Esophagus squamous epithelium (tissue), 4 donors: ENCODE measurements at regions not wholly inside any gene's neighbourhood (a gene's known extent, or its start where the extent isn't known, plus 50 kb on each side); places are given as distances from the start of the nearest gene placed in this dataset.

Experiments used
- POLR2A ChIP-seq, 4 donors: fragments of 450-650 bp; IDR thresholded peaks; one replicate each; pipeline ENCODE4 v1.6.1; 2017; ENCODE audit warnings: antibody characterized with exemption in 4 of 4, mild to moderate bottlenecking in 4 of 4, moderate library complexity in 3 of 4
- TF ChIP-seq, protein P1 (sequence below), 6 experiments: fragments of 450-650 bp in 4 of 6; fragments of 200-600 bp in 2 of 6; sonication (generic) in 2 of 6; IDR thresholded peaks; one replicate each; pipeline ENCODE4 v1.5.1; 2016 to 2019; ENCODE audit warnings: antibody characterized with exemption in 6 of 6, mild to moderate bottlenecking in 4 of 6, moderate library complexity in 4 of 6

DNA sequence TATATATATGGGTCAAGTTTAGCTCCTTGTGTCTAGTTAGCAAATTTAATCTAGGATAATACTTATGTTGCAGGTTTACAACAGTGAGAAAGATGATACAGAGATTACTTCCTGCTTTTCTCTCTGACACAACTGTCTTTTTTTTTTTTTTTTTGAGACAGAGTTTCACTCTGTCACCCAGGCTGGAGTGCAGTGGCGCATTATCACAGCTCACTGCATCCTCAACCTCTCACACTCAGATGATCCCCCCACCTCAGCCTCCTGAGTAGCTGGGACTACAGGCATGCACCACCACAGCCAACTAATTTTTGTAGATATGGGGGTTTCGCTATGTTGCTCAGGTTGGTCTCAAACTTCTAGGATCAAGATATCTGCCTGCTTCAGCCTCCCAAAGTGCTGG lies 706.9 kb upstream of the SOX9 start:
- TF ChIP-seq, protein P1, sequence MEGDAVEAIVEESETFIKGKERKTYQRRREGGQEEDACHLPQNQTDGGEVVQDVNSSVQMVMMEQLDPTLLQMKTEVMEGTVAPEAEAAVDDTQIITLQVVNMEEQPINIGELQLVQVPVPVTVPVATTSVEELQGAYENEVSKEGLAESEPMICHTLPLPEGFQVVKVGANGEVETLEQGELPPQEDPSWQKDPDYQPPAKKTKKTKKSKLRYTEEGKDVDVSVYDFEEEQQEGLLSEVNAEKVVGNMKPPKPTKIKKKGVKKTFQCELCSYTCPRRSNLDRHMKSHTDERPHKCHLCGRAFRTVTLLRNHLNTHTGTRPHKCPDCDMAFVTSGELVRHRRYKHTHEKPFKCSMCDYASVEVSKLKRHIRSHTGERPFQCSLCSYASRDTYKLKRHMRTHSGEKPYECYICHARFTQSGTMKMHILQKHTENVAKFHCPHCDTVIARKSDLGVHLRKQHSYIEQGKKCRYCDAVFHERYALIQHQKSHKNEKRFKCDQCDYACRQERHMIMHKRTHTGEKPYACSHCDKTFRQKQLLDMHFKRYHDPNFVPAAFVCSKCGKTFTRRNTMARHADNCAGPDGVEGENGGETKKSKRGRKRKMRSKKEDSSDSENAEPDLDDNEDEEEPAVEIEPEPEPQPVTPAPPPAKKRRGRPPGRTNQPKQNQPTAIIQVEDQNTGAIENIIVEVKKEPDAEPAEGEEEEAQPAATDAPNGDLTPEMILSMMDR (IDR thresholded peaks at IDR 0.05) = no peak
- no peak for TF ChIP-seq POLR2A (IDR thresholded peaks at IDR 0.05)
